ENCODE measurements at regions not wholly inside any gene's neighbourhood (a gene's known extent, or its start where the extent isn't known, plus 50 kb on each side); places are given as distances from the start of the nearest gene placed in this dataset.

DNA sequence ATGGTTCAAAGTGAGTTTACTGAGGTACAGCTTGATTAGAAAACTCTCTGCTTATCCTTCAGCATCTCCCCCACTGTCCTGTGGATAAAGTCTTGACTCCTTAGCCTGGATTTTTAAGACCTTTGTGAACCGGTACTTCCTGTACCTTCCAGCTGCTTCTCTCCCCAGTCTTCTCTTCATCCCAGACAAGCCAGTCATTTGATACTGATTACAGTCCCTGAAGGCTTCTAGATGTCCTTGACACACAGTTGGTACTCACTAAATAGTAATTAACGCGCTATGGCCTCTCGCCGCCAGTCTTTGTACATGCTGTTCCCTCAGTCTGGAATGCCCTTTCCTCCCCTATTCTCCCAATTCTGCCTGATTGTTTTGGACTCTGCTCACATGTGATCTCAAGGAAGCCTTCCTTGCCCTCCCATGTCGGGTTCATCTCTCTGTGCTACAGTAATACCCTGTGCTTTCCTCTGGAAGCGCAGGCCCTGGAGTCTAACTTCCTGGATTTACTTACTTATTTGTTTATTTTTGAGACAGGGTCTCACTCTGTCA is 50.6 kb upstream of the PTGR2 start:
- intact Hi-C loops (cut with DNase I), result no loop called here
- DNase-seq (no peak), ATAC-seq (ENCODE audit: poor library complexity) (no peak)

- DNase-seq (no peak), ATAC-seq (ENCODE audit: poor library complexity) (no peak)
- intact Hi-C loops (cut with DNase I), result no loop called here
Measured at GRCh38 chr14:73797543-73798265, 53.9 kb upstream of the PTGR2 start.

DNA sequence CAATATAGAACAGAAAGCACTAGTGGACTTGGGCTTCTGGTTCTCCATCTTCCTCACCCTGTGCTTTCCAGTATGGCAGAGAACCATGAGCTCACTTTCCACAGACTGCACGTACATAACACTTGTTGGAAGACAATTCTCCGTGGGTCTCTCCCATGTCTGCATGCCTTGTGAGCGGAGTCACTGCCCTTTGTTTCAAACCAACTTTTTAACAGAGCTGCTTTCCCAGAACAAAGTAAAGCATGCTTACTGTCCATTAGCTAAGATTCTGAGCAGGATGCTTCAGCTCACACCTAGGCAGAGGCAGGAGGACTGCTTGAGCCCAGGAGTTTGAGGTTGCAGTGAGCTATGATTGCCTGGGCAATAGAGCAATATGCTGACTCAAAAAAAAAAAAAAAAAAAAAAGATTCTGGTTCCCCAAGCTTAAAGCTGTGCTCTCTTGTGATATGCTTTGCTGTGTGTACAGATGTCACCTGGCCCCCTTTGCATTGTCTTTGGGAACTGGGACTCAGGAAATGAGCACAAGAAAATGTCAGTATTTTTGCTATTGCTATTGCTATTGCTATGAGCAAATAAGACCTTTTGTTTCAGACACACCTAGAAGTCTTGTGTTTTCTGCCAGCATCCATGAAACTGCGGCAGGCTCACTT is 54.6 kb upstream of the PTGR2 start:
- intact Hi-C loops (cut with DNase I), result no loop called here

DNA sequence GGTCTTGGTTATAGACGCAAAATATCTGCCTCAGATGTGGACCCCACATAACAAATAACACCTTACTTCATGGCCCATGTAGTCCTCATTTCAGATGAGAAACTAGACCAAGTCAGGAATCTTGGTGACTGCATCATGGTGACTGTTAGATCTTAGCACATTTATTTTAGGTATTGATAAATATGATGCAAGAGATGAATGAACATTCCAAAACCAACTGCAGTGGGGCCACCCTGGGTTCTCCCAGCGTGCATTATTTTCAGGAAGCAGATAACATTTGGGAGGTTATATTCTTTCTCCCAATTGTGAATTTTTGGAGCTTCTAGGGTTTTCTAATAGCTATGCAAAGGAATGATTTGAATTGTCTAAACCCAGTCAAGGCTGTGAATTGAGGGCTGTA is 55.2 kb upstream of the PTGR2 start:
- intact Hi-C loops (cut with DNase I), result no loop called here
- no peak for ATAC-seq (ENCODE audit: poor library complexity)
- DNase-seq, result no peak

More for the DNA sequence above, 54.6 kb upstream of the PTGR2 start:
- ATAC-seq (ENCODE audit: poor library complexity) (no peak), DNase-seq (no peak)

GRCh38 chr14:73795974-73796373 is 55.7 kb upstream of the PTGR2 start:
- intact Hi-C loops (cut with DNase I), result no loop called here
- ATAC-seq (ENCODE audit: poor library complexity) (no peak), DNase-seq (no peak)

GRCh38 chr14:73795466-73795865 is 56.2 kb upstream of the PTGR2 start:
- DNase-seq (no peak), ATAC-seq (ENCODE audit: poor library complexity) (no peak)
- intact Hi-C loops (cut with DNase I), result no loop called here

- ATAC-seq (ENCODE audit: poor library complexity), result no peak
- intact Hi-C loops (cut with DNase I), result no loop called here
- no peak for DNase-seq
Measured at GRCh38 chr14:73794146-73794545, 57.5 kb upstream of the PTGR2 start.

GRCh38 chr14:73792481-73792880 is 59.1 kb upstream of the PTGR2 start:
- no peak for ATAC-seq (ENCODE audit: poor library complexity)
- no peak for DNase-seq
- intact Hi-C loops (cut with DNase I), result no loop called here

DNA sequence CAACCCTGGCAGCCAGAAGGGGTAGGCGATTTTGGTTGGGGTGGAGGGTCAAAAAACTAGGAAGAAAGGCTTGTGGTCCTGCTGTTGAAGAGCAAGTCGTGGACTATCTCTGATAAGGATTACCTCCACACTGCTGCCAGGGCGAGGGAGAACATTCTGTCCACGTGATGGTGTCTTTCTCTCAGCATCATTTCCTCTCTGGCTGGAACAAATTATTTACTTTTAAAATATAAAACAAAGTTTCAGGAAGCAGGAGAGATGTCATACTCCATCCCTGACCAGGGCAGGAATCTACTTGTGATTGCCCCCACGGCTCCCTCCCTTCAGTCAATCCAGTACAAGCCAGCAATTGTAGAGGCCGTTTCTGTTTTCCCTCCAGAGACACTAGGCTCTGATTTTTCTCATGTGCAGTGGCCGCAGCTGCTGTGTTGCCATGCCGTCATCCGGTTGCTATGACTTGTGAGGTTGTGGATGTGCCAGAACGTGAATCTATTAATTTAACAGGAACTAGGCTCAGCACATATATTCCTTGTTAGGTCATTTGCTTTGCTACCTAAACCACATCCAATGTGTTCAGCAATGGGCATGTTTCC is 61.5 kb upstream of the PTGR2 start:
- peak; percentile 29 for ATAC-seq (ENCODE audit: poor library complexity)
- intact Hi-C loops (cut with DNase I), result loop anchor here (5.0 to 10.0 kb wide), 2 partner anchors 38 to 65 kb away; no protein-coding TSS in a partner anchor

DNA sequence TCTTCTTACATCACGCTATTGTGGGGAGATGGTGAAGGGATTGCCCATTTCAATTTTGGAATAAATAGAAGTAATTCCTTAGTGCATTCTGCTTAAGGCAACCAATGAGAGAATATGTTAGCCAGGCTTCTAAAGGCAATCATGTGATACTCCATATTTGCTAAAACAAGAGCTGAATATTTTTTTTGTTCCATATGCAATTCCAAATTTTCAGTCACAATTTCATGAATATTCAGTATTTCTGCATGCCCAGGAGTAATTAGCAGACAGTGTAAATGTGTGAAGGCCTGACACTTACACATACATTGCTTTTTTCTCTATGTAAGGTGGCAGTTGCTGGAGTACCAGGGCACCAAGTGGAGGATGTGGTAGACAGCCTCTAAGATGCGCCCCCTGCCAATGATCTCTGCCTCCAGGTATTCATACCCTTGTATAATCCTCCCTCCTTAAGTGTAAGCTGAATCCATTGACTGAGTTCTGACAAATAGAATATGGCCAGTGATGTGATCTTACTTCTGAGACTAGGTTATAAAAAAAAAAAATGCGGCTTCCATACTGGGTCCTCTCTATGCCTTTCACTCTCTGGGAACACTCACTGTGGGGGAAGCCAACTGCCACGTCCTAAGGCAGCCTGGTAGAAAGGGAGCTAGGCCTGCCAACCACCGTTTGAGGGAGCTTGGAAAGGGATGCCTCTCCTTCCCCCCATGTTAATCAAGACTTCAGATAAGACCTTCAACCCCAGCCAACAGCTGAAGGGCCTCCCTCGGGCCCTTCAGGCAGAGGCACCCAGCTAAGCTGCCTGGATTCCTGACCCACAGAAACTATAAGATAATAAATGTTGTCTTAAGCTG is 62.7 kb upstream of the PTGR2 start:
- intact Hi-C loops (cut with DNase I), result loop anchor here (5.0 to 10.0 kb wide), 2 partner anchors 37 to 64 kb away; no protein-coding TSS in a partner anchor
- DNase-seq, result no peak
- no peak for ATAC-seq (ENCODE audit: poor library complexity)

More for the DNA sequence above, 61.5 kb upstream of the PTGR2 start:
- peak; percentile 73 for DNase-seq

DNA sequence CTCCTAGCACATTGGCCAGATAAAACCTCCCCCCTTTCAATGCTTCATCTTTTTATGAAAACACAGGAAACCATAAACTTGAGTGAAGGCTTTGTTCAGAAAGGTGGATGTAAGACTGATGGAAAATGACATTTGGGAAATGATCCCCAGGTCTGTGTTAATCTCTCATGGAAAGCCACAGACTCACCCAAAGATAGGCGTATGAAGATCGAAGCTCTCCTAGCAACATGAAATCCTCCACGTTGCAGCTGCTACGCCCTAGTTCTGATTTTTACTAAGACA is 63.4 kb upstream of the PTGR2 start:
- intact Hi-C loops (cut with DNase I), result loop anchor here (5.0 to 10.0 kb wide), 2 partner anchors 36 to 63 kb away; no protein-coding TSS in a partner anchor
- no peak for ATAC-seq (ENCODE audit: poor library complexity)
- DNase-seq, result no peak

DNA sequence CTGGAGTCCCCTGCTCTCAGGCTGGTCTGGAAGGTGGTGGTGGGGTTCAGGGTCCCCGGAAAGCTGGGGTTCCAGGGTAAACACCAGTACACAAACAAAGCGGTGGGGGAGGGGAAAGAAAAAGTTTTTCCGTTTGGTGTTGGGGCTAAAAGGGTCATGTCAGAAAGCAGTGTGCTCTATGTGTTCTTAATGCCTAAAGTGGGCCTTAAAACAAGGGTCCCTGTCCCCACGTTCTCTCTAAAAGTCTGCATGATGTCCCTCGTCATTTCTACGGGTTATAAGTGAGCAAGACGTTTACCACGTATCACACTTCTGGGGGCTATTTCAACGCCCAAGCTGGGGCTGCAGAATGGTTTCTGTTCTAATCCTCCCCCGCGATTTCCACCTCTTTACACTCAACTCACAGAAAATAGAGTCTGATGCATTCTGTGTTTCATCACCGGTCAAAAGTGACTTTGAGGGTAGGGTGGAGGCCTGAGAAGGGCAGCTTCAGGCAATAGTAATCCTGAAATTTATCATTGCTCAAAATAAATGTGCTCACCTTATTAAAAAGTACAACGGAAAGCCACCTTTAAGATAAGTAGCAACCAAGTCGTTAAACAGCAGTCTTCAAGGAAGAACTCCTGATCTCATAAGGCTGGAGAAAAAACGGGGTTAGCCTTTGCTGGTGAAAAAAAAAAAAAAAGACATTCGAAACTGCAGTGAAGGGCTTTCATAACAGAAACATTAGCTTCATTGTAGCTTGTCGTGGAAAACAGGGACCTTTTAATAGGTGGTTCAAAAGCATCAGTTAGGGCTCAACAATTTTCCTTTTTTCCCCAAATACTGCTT is 63.9 kb upstream of the PTGR2 start:
- intact Hi-C loops (cut with DNase I), result loop anchor here (5.0 to 10.0 kb wide), 2 partner anchors 35 to 63 kb away; no protein-coding TSS in a partner anchor
- ATAC-seq (ENCODE audit: poor library complexity), result no peak
- no peak for DNase-seq

DNA sequence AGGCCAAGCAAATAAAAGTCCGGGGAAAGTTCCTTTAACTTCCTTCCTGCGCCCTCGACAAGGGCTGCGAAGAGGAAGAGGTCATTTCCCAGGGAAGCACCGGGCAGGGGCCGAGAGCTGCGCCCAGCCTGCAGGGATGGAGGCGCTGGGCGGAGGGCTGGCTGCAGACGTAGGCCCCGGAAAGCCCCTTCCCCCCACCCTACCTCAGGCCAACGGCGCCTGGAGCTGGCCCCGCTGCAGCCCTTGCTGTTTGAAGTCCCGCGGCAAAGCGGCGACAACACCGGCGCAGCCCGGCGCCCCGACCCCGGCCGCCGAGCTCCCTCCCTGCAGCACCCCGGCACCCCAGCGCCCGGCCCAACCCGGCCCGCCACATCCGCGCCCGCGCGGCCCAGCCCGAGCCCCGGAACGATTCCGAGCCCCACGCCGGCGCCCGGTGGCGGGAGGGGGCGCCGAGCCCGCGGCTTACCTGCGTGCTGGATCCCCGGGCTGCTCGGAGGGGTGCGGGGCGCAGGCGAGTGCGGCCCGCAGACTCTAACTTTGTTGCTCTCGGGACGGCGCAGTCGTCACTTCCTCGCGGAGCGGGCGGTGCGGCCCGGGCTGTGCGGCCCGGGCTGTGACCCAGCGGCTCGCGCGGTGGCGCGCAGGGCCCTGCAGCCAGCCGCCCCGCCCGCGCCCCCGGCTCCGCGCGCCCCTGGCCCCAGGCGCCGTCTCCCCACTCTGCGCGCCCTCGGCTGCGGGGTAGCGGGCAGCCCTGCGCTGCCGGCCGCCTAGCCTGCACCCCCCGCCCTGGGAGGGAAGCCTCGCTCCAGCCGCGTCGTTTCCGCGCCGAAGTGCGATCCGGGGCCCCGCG is 64.8 kb upstream of the PTGR2 start:
- intact Hi-C loops (cut with DNase I), result loop anchor here (5.0 to 10.0 kb wide), 2 partner anchors 35 to 62 kb away; no protein-coding TSS in a partner anchor
- ATAC-seq (ENCODE audit: poor library complexity), result peak; percentile 56
- peak; percentile 82 for DNase-seq

DNA sequence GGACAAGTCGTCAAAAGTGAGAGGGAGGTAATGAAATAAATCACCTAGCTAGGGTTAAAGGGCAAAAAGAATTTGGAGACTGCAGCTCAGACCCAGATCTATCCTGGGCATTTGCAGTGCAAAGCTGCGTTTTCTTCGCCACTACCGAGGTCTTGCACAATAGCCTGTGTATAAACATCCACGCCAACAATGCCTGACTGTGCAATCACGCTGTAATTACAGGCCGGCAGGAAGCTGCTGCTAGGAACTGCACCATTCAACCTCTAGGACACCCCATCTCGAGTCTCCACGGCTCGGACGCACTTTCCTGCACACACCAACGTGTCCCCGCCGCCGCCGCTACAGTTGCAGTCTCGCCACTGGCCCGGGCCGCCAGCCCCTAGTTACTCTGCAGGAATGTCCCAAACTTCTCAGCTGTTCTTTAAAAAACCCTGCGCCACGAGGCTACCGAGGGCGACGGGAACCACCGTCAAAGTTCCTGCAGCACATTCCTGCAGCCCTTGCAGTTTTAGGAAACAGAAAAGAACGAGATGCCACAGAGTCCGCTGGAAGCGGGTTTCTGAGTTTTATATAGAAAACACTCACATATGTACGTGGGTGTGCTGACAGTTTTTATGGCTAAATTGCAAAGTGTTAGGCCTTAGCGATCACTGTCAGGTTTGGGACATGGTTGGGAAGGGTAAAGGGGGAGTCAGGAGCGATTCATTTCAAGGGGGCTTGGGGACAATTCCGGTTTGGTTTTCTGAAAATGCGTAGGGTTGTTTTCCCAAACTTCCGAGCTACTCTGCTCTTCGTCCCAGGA is 65.6 kb upstream of the PTGR2 start:
- peak; percentile 86 for DNase-seq
- intact Hi-C loops (cut with DNase I), result loop anchor here (5.0 to 10.0 kb wide), 2 partner anchors 34 to 61 kb away; no protein-coding TSS in a partner anchor
- ATAC-seq (ENCODE audit: poor library complexity), result peak; percentile 75

GRCh38 chr14:73785336-73785833 is 66.2 kb upstream of the PTGR2 start:
- intact Hi-C loops (cut with DNase I), result loop anchor here (5.0 to 10.0 kb wide), 2 partner anchors 33 to 61 kb away; no protein-coding TSS in a partner anchor
- peak; percentile 10 for ATAC-seq (ENCODE audit: poor library complexity)
- no peak for DNase-seq

DNA sequence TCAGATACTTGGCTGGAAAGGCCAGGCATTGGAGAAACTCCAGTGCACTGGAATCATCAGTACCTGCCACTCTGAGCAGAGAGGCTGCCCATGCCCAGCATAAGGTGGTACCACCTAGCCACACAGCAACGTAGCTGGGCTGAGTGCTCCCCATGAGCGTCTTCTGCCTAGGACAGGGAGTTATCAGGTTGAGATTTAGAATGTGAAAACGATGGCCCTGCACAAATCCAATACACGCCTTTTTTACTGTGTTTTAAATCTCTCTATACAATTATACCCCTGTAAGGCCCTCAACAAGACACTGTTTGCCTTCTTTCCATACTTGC is 66.7 kb upstream of the PTGR2 start:
- intact Hi-C loops (cut with DNase I), result loop anchor here (5.0 to 10.0 kb wide), 2 partner anchors 33 to 60 kb away; no protein-coding TSS in a partner anchor
- no peak for ATAC-seq (ENCODE audit: poor library complexity)

More for the DNA sequence above, 66.7 kb upstream of the PTGR2 start:
- no peak for DNase-seq
